HepG2 (cell line): ENCODE measurements at regions not wholly inside any gene's neighbourhood (a gene's known extent, or its start where the extent isn't known, plus 50 kb on each side); places are given as distances from the start of the nearest gene placed in this dataset.

Experiments
- ATAC-seq: fragments of 200-7000 bp; cut with Tn5 transposase; 3 replicates; pipeline ENCODE4 v1.9.1; 2020; ENCODE audit warnings: mild to moderate bottlenecking, moderate library complexity
- BruUV-seq: library from RNA; stranded (reverse); fragments of 400-500 nt; replicated peaks from 2 replicates; lab custom pipeline; 2021; lab: Mats Ljungman, UMichigan
- CTCF ChIA-PET: fragments of 300-600 bp; formaldehyde crosslinking; extraction: SDS; loops from one replicate; lab custom pipeline; 2021; ENCODE audit warnings: low total read pairs, inconsistent platforms, low intra/inter-chr PET ratio; lab: Yijun Ruan, JAX
- POLR2A ChIA-PET: fragments of 350-600 bp; sonication (Branson Sonifier 250); formaldehyde crosslinking; loops from one replicate; lab custom pipeline; 2020; ENCODE audit warnings: antibody characterized with exemption, inconsistent platforms; lab: Yijun Ruan, JAX
- DNase-seq: peaks from one replicate; pipeline ENCODE4 v3.0.0-alpha.2; 2015; ENCODE audit warnings: low spot score
- FAIRE-seq: peaks from 3 replicates; lab custom pipeline; 2011; peaks lifted over from hg19 to GRCh38; lab: Jason Lieb, UNC
- H2AFZ ChIP-seq: one replicate; pipeline ENCODE4 v1.6.1; 2011; ENCODE audit warnings: low read length, inconsistent platforms
- H3K27ac ChIP-seq: fragments of 300-600 bp; 3 replicates; pipeline ENCODE4 v1.8.0; 2011; ENCODE audit warnings: mixed run types, mild to moderate bottlenecking, mixed read lengths, low read length, inconsistent platforms; ENCODE audit not compliant: insufficient read depth; ENCODE audit errors: extremely low read length
- H3K27me3 ChIP-seq, 2 experiments: fragments of 200-600 bp in 1 of 2; 2 replicates in 1 of 2; 3 replicates in 1 of 2; pipeline versions ENCODE4 v1.6.0 to v1.8.0; 2011; ENCODE audit warnings: low read length in 2 of 2, mild to moderate bottlenecking in 2 of 2, moderate library complexity in 2 of 2, inconsistent platforms in 1 of 2; ENCODE audit not compliant: insufficient read depth in 2 of 2, control insufficient read depth in 1 of 2
- H3K36me3 ChIP-seq, 2 experiments: fragments of 200-600 bp in 1 of 2; replicated peaks in 1 of 2; 2 replicates in 1 of 2; 3 replicates in 1 of 2; pipeline versions ENCODE4 v1.5.1 to v1.8.0; 2011; ENCODE audit warnings: low read length in 2 of 2, inconsistent platforms in 1 of 2; ENCODE audit not compliant: insufficient read depth in 2 of 2, control insufficient read depth in 1 of 2
- H3K4me1 ChIP-seq: 2 replicates; pipeline ENCODE4 v1.5.1; 2012; ENCODE audit warnings: low read length, inconsistent platforms; ENCODE audit not compliant: insufficient read depth
- H3K4me2 ChIP-seq: 2 replicates; pipeline ENCODE4 v1.6.0; 2011; ENCODE audit warnings: low read depth, low read length, inconsistent platforms
- H3K4me3 ChIP-seq, 3 experiments: fragments of 200-600 bp in 1 of 3; sonication (generic), shearing (Covaris generic) in 1 of 3; replicated peaks in 1 of 3; 2 replicates each; pipeline ENCODE4 v1.5.1; 2011 to 2016; ENCODE audit warnings: low read length in 3 of 3, inconsistent platforms in 2 of 3, low read depth in 2 of 3, mild to moderate bottlenecking in 2 of 3, control low read depth in 1 of 3, mixed read lengths in 1 of 3; ENCODE audit not compliant: insufficient read depth in 1 of 3
- H3K79me2 ChIP-seq: one replicate; pipeline ENCODE4 v1.6.1; 2011; ENCODE audit warnings: low read length, inconsistent platforms; ENCODE audit not compliant: insufficient read depth
- H3K9ac ChIP-seq: 2 replicates; pipeline ENCODE4 v1.6.0; 2011; ENCODE audit warnings: mild to moderate bottlenecking, low read depth, low read length, inconsistent platforms; ENCODE audit not compliant: insufficient read depth
- H3K9me3 ChIP-seq: 2 replicates; pipeline ENCODE4 v1.5.1; 2012; ENCODE audit warnings: mild to moderate bottlenecking, low read length
- H4K20me1 ChIP-seq: 2 replicates; pipeline ENCODE4 v1.6.0; 2011; ENCODE audit warnings: inconsistent platforms, mild to moderate bottlenecking, low read length, moderate library complexity; ENCODE audit not compliant: insufficient read depth
- CEBPB ChIP-seq: IDR thresholded peaks from 2 replicates; pipeline ENCODE4 v1.6.1; 2011; ENCODE audit warnings: low read depth, low read length, improper control_type of control experiment, borderline replicate concordance
- ELF3 ChIP-seq: IDR thresholded peaks from 2 replicates; pipeline ENCODE4 v1.6.1; 2016; ENCODE audit warnings: missing genetic modification reagents, missing compliant biosample characterization
- FIP1L1 ChIP-seq: fragments of 200-400 bp; formaldehyde crosslinking; IDR thresholded peaks from 2 replicates; pipeline ENCODE4 v1.6.1; 2018; ENCODE audit warnings: low read depth, mild to moderate bottlenecking, low read length, moderate library complexity, borderline replicate concordance; ENCODE audit not compliant: insufficient read depth
- FOXK2 ChIP-seq: fragments of 450-650 bp; IDR thresholded peaks from 2 replicates; pipeline ENCODE4 v1.6.1; 2016
- FOXO4 ChIP-seq: sonication (generic); formaldehyde crosslinking; conservative IDR thresholded peaks from 2 replicates; pipeline ENCODE4 v1.8.1; 2023; ENCODE audit warnings: missing genetic modification reagents
- GTF2F1 ChIP-seq: fragments of 150-350 bp; IDR thresholded peaks from 2 replicates; pipeline ENCODE4 v1.6.1; 2014; ENCODE audit warnings: low read length
- HNF4G ChIP-seq, 2 experiments: sonication (generic) in 1 of 2; formaldehyde crosslinking in 1 of 2; IDR thresholded peaks; 2 replicates each; pipeline versions ENCODE4 v1.4.0 to v1.6.1; 2011 to 2020; ENCODE audit warnings: borderline replicate concordance in 2 of 2, low read depth in 2 of 2, mild to moderate bottlenecking in 2 of 2, low read length in 1 of 2, missing genetic modification reagents in 1 of 2, moderate library complexity in 1 of 2
- MIER3 ChIP-seq: IDR thresholded peaks from 2 replicates; pipeline ENCODE4 v1.6.1; 2016; ENCODE audit warnings: missing compliant biosample characterization, borderline replicate concordance
- NCOA1 ChIP-seq: sonication (generic); formaldehyde crosslinking; IDR thresholded peaks from 2 replicates; pipeline ENCODE4 v1.9.0; 2021; ENCODE audit warnings: missing genetic modification reagents
- RAD21 ChIP-seq: fragments of 450-650 bp; formaldehyde crosslinking; IDR thresholded peaks from 2 replicates; pipeline ENCODE4 v1.5.0; 2020; ENCODE audit warnings: mild to moderate bottlenecking
- RBFOX2 ChIP-seq: fragments of 200-400 bp; formaldehyde crosslinking; IDR thresholded peaks from 2 replicates; pipeline ENCODE4 v1.6.1; 2017; ENCODE audit warnings: low read depth, mild to moderate bottlenecking, low read length
- TEAD3 ChIP-seq: optimal IDR thresholded peaks from 2 replicates; pipeline ENCODE3; 2016; ENCODE audit warnings: borderline replicate concordance
- ZNF20 ChIP-seq: sonication (generic); formaldehyde crosslinking; IDR thresholded peaks from 2 replicates; pipeline ENCODE4 v1.4.0; 2020; ENCODE audit warnings: mild to moderate bottlenecking, moderate library complexity, missing genetic modification reagents
- ZNF263 ChIP-seq: sonication (generic); formaldehyde crosslinking; IDR thresholded peaks from 2 replicates; pipeline ENCODE4 v1.4.0; 2020; ENCODE audit warnings: missing genetic modification reagents
- ZNF296 ChIP-seq: sonication (generic); formaldehyde crosslinking; conservative IDR thresholded peaks from 2 replicates; pipeline ENCODE4 v1.5.0; 2020; ENCODE audit warnings: mild to moderate bottlenecking, missing genetic modification reagents
- ZNF644 ChIP-seq: IDR thresholded peaks from 2 replicates; pipeline ENCODE4 v1.6.1; 2016; ENCODE audit warnings: low read depth
- ZNF766 ChIP-seq: sonication (generic); formaldehyde crosslinking; IDR thresholded peaks from 2 replicates; pipeline ENCODE4 v1.5.0; 2020; ENCODE audit warnings: missing genetic modification reagents, borderline replicate concordance
- in situ Hi-C: cut with HindIII; loops from 2 replicates; pipeline ENCODE4 v1.10.0; 2017; ENCODE audit warnings: low pct_unique_long_range_greater_than_20kb; ENCODE audit not compliant: extremely low pct_ligation_motif_present
- intact Hi-C: fragments of 100-400 bp; cut with micrococcal nuclease; formaldehyde crosslinking; loops from one replicate; pipeline ENCODE4 v1.10.0; 2022; ENCODE audit not compliant: unreplicated experiment
- TF ChIP-seq, protein P1 (sequence below): sonication (generic); formaldehyde crosslinking; IDR thresholded peaks from 2 replicates; pipeline ENCODE4 v1.8.1; 2023; ENCODE audit warnings: mild to moderate bottlenecking, inconsistent platforms, moderate library complexity, missing genetic modification reagents, borderline replicate concordance
- TF ChIP-seq, protein P2 (sequence below): sonication (generic); formaldehyde crosslinking; IDR thresholded peaks from 2 replicates; pipeline ENCODE4 v1.5.0; 2020; ENCODE audit warnings: missing genetic modification reagents, mild to moderate bottlenecking, borderline replicate concordance

DNA sequence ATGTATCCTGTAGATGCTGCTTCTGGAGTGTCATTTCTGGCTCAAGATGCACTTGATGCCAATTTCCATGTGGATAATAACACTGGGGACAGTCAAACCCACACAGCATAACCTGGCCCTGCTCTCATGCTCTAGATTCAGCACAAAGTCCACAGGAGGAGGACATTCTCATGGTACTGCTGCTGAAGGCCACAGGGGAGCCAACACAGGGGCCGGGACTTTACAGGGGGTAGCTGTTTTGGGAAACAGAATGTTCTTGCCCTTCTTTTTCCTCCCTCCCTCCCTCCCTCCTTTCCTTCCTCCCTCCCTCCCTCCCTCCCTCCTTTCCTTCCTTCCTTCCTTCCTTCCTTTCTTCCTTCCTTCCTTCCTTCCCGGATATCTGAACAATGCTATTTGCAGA lies 477.4 kb downstream of the PDCD6IP start (continued):
- TF ChIP-seq MIER3 = no peak
- TF ChIP-seq NCOA1 (CRISPR knock-in tag) = no peak

- Histone ChIP-seq H4K20me1 (no peaks in the 10 kb centered on the region), H3K79me2 (no peaks in the 10 kb centered on the region), H3K4me3 (no peak overlapping the region), H3K9ac (no peak overlapping the region), H3K4me2 (no peak overlapping the region), H3K27ac (no peak overlapping the region), H3K4me1 (no peaks in the 10 kb centered on the region), H2AFZ (no peak overlapping the region), H3K36me3 (no peaks in the 10 kb centered on the region), H3K9me3 (no peaks in the 10 kb centered on the region), H3K27me3 (no peaks in the 10 kb centered on the region)
- no peak for ATAC-seq
- no peak for TF ChIP-seq CEBPB
- no peak for TF ChIP-seq ZNF766 (CRISPR knock-in tag)
- TF ChIP-seq, protein P1, sequence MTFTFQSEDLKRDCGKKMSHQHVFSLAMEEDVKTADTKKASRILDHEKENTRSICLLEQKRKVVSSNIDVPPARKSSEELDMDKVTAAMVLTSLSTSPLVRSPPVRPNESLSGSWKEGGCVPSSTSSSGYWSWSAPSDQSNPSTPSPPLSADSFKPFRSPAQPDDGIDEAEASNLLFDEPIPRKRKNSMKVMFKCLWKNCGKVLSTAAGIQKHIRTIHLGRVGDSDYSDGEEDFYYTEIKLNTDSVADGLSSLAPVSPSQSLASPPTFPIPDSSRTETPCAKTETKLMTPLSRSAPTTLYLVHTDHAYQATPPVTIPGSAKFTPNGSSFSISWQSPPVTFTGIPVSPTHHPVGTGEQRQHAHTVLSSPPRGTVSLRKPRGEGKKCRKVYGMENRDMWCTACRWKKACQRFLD (CRISPR knock-in tag) = no peak
- TF ChIP-seq RBFOX2 = no peak
- no peak for TF ChIP-seq ZNF263 (CRISPR knock-in tag)
- TF ChIP-seq ZNF20 (CRISPR knock-in tag) = no peak
- no peak for TF ChIP-seq RAD21 (CRISPR knock-in tag)
- TF ChIP-seq HNF4G (IDR thresholded peaks at IDR 0.05; ENCODE audit: borderline replicate concordance, low read depth, low read length) = no peak
- no peak for TF ChIP-seq HNF4G (CRISPR knock-in tag; IDR thresholded peaks at IDR 0.05; ENCODE audit: borderline replicate concordance, low read depth)
- no peak for TF ChIP-seq ELF3
- TF ChIP-seq ZNF296 (CRISPR knock-in tag) = no peak
- TF ChIP-seq FIP1L1 = no peak
- TF ChIP-seq, protein P2, sequence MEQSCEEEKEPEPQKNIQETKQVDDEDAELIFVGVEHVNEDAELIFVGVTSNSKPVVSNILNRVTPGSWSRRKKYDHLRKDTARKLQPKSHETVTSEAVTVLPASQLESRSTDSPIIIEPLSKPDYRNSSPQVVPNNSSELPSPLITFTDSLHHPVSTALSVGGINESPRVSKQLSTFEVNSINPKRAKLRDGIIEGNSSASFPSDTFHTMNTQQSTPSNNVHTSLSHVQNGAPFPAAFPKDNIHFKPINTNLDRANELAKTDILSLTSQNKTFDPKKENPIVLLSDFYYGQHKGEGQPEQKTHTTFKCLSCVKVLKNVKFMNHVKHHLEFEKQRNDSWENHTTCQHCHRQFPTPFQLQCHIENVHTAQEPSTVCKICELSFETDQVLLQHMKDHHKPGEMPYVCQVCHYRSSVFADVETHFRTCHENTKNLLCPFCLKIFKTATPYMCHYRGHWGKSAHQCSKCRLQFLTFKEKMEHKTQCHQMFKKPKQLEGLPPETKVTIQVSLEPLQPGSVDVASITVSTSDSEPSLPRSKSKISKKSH (CRISPR knock-in tag) = no peak
- no peak for TF ChIP-seq ZNF644 (CRISPR knock-in tag)
- TF ChIP-seq TEAD3 (CRISPR knock-in tag) = no peak
- no peak for TF ChIP-seq FOXO4 (CRISPR knock-in tag)
- no peak for TF ChIP-seq FOXK2
- no peak for TF ChIP-seq GTF2F1
- POLR2A ChIA-PET = no interaction called here
- intact Hi-C loops (no loop called here), in situ Hi-C loops (no loop called here)
- no peak for FAIRE-seq
- CTCF ChIA-PET = no interaction called here
- DNase-seq = no peak
- BruUV-seq = no TSS peak
These were observed 477.9 kb downstream of the PDCD6IP start for GRCh38 chr3:34276342-34276741.
